Endothelial cell of umbilical vein (primary cell): ENCODE measurements at regions not wholly inside any gene's neighbourhood (a gene's known extent, or its start where the extent isn't known, plus 50 kb on each side); places are given as distances from the start of the nearest gene placed in this dataset.

Source experiments
- BruUV-seq: library from RNA; stranded (reverse); fragments of 400-500 nt; replicated peaks from 2 replicates; lab custom pipeline; 2021; lab: Mats Ljungman, UMichigan
- CTCF ChIA-PET: fragments of 300-600, 350-600 bp; sonication (Branson Sonifier 250); formaldehyde crosslinking; loops from one replicate; lab custom pipeline; 2021; ENCODE audit warnings: antibody characterized with exemption, inconsistent platforms; lab: Charles Lee
- POLR2A ChIA-PET: fragments of 300-600, 350-600 bp; sonication (Branson Sonifier 250); formaldehyde crosslinking; loops from one replicate; lab custom pipeline; 2021; ENCODE audit warnings: antibody characterized with exemption, inconsistent platforms; lab: Charles Lee
- DNase-seq: peaks from one replicate; pipeline ENCODE4 v3.0.0-alpha.2; 2011; ENCODE audit warnings: low read depth, low spot score
- FAIRE-seq: peaks from 2 replicates; lab custom pipeline; 2011; peaks lifted over from hg19 to GRCh38; lab: Jason Lieb, UNC
- H2AFZ ChIP-seq: 2 replicates; pipeline ENCODE4 v1.6.0; 2012; ENCODE audit warnings: low read depth, low read length, control low read depth, inconsistent platforms
- H3K27ac ChIP-seq: 2 replicates; pipeline ENCODE4 v1.5.1; 2011; ENCODE audit warnings: low read depth, mild to moderate bottlenecking, control low read depth, low read length, moderate library complexity; ENCODE audit not compliant: insufficient read depth
- H3K27me3 ChIP-seq, 2 experiments: 2 replicates each; pipeline versions ENCODE4 v1.6.0 to v1.6.1; 2011; ENCODE audit warnings: low read length in 2 of 2, mixed read lengths in 1 of 2; ENCODE audit not compliant: control insufficient read depth in 2 of 2, insufficient read depth in 2 of 2
- H3K36me3 ChIP-seq, 2 experiments: 2 replicates in 1 of 2; 3 replicates in 1 of 2; pipeline ENCODE4 v1.5.1; 2011; ENCODE audit warnings: low read length in 2 of 2, mild to moderate bottlenecking in 1 of 2, moderate library complexity in 1 of 2; ENCODE audit not compliant: control insufficient read depth in 2 of 2, insufficient read depth in 2 of 2; ENCODE audit errors: extremely low read depth in 1 of 2
- H3K4me1 ChIP-seq: 3 replicates; pipeline ENCODE4 v1.5.1; 2011; ENCODE audit warnings: mild to moderate bottlenecking, low read length; ENCODE audit not compliant: control insufficient read depth, insufficient read depth; ENCODE audit errors: extremely low read depth
- H3K4me2 ChIP-seq: 2 replicates; pipeline ENCODE4 v1.6.1; 2011; ENCODE audit warnings: low read length, control low read depth, mixed read lengths; ENCODE audit not compliant: insufficient read depth
- H3K4me3 ChIP-seq, 3 experiments: fragments of 200-600 bp in 1 of 3; sonication (generic), shearing (Covaris generic) in 1 of 3; replicated peaks in 1 of 3; 2 replicates each; pipeline ENCODE4 v1.5.1; 2011 to 2016; ENCODE audit warnings: control low read depth in 3 of 3, low read length in 3 of 3, mild to moderate bottlenecking in 2 of 3, inconsistent platforms in 1 of 3, low read depth in 1 of 3, moderate library complexity in 1 of 3; ENCODE audit not compliant: insufficient read depth in 1 of 3
- H3K79me2 ChIP-seq: 2 replicates; pipeline ENCODE4 v1.6.0; 2012; ENCODE audit warnings: low read length, inconsistent platforms; ENCODE audit not compliant: control insufficient read depth, insufficient read depth
- H3K9ac ChIP-seq: replicated peaks from 2 replicates; pipeline ENCODE3; 2011; ENCODE audit warnings: low read length, control low read depth; ENCODE audit not compliant: insufficient read depth; ENCODE audit errors: extremely low read depth
- H3K9me1 ChIP-seq: replicated peaks from 3 replicates; pipeline ENCODE4 v1.6.0; 2011; ENCODE audit warnings: mild to moderate bottlenecking, low read length; ENCODE audit not compliant: control insufficient read depth, insufficient read depth; ENCODE audit errors: extremely low read depth
- H3K9me3 ChIP-seq: replicated peaks from 2 replicates; pipeline ENCODE4 v1.5.1; 2012; ENCODE audit warnings: low read length, inconsistent platforms; ENCODE audit not compliant: control insufficient read depth, insufficient read depth
- H4K20me1 ChIP-seq: replicated peaks from 2 replicates; pipeline ENCODE3; 2011; ENCODE audit warnings: mild to moderate bottlenecking, low read length; ENCODE audit not compliant: control insufficient read depth, insufficient read depth; ENCODE audit errors: extremely low read depth
- EZH2 ChIP-seq: IDR thresholded peaks from 2 replicates; pipeline ENCODE4 v1.6.1; 2012; ENCODE audit warnings: borderline replicate concordance, low read depth, mild to moderate bottlenecking, moderate library complexity, low read length, inconsistent platforms; ENCODE audit not compliant: severe bottlenecking
- FOS ChIP-seq: IDR thresholded peaks from 2 replicates; pipeline ENCODE4 v1.6.1; 2011; ENCODE audit warnings: mild to moderate bottlenecking, low read length, moderate library complexity, borderline replicate concordance; ENCODE audit not compliant: insufficient read depth
- GATA2 ChIP-seq: IDR thresholded peaks from 2 replicates; pipeline ENCODE4 v1.7.0; 2011; ENCODE audit warnings: low read depth, mild to moderate bottlenecking, moderate library complexity, mixed read lengths, low read length; ENCODE audit not compliant: insufficient read length, insufficient read depth
- JUN ChIP-seq: IDR thresholded peaks from 2 replicates; pipeline ENCODE4 v1.6.1; 2011; ENCODE audit warnings: borderline replicate concordance, low read depth; ENCODE audit not compliant: insufficient read length, insufficient read depth
- MYC ChIP-seq: IDR thresholded peaks from one replicate; pipeline ENCODE4 v1.6.1; 2011; ENCODE audit warnings: mild to moderate bottlenecking, low read depth, low read length
- POLR2A ChIP-seq: IDR thresholded peaks from 2 replicates; pipeline ENCODE4 v1.6.1; 2012; ENCODE audit warnings: low read depth, mild to moderate bottlenecking, control low read depth, low read length
- POLR2AphosphoS5 ChIP-seq: IDR thresholded peaks from 2 replicates; pipeline ENCODE4 v1.6.1; 2012; ENCODE audit warnings: low read depth, mild to moderate bottlenecking, control low read depth, low read length, moderate library complexity; ENCODE audit not compliant: insufficient read depth
- dilution Hi-C: fragments of 300-500 bp; cut with MboI; formaldehyde crosslinking; loops from one replicate; pipeline ENCODE4 v1.15.0; 2019; ENCODE audit warnings: low sequenced_read_pairs; ENCODE audit not compliant: extremely low pct_ligation_motif_present
- intact Hi-C: fragments of 100-400 bp; cut with micrococcal nuclease; formaldehyde crosslinking; loops from one replicate; pipeline ENCODE4 v1.10.0; 2022
- TF ChIP-seq, protein P1 (sequence below), 2 donors: IDR thresholded peaks; 1 replicate in 1 of 2; 2 replicates in 1 of 2; pipeline ENCODE4 v1.5.1; 2011; ENCODE audit warnings: low read length in 2 of 2, mild to moderate bottlenecking in 2 of 2, moderate library complexity in 2 of 2, control low read depth in 1 of 2, inconsistent platforms in 1 of 2, low read depth in 1 of 2; ENCODE audit not compliant: insufficient read depth in 1 of 2; ENCODE audit errors: extremely low read depth in 1 of 2
- TF ChIP-seq, protein P2 (sequence below): IDR thresholded peaks from 2 replicates; pipeline ENCODE4 v1.6.1; 2011; ENCODE audit not compliant: insufficient read depth, insufficient read length

DNA sequence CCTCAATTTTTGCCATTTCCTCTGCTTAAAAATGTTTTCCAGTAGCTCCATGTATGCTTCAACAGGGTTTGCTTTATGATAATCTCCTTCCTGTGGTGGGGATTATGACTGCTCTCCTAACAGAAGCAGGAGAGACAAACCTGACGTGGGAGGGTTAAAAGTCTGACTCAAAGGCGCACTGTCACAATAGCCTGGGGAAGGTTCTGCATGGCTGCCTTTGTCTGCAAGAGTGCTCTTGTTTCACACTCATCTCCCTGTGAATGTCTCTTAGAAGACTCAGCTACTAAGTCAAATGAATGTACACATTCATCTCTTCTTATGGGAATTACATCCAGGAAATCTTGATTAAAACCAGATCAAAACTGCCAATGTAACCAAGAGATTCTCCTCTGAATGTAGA is 90.9 kb upstream of the MTAP start:
- POLR2A ChIA-PET, result no interaction called here
- no peaks in the 10 kb centered on the region for H3K79me2 ChIP-seq
- H3K27me3 ChIP-seq, result no peaks in the 10 kb centered on the region
- no peak for DNase-seq
- intact Hi-C loops, result loop anchor here (5.0 kb wide), 1 partner anchor 61 kb away; no protein-coding TSS in a partner anchor
- BruUV-seq, result no TSS peak
- H3K36me3 ChIP-seq, result no peaks in the 10 kb centered on the region
- TF ChIP-seq GATA2 (no peak), POLR2A (no peak), FOS (no peak), MYC (no peak), POLR2AphosphoS5 (no peak), EZH2 (no peak), JUN (no peak)
- TF ChIP-seq, protein P1, sequence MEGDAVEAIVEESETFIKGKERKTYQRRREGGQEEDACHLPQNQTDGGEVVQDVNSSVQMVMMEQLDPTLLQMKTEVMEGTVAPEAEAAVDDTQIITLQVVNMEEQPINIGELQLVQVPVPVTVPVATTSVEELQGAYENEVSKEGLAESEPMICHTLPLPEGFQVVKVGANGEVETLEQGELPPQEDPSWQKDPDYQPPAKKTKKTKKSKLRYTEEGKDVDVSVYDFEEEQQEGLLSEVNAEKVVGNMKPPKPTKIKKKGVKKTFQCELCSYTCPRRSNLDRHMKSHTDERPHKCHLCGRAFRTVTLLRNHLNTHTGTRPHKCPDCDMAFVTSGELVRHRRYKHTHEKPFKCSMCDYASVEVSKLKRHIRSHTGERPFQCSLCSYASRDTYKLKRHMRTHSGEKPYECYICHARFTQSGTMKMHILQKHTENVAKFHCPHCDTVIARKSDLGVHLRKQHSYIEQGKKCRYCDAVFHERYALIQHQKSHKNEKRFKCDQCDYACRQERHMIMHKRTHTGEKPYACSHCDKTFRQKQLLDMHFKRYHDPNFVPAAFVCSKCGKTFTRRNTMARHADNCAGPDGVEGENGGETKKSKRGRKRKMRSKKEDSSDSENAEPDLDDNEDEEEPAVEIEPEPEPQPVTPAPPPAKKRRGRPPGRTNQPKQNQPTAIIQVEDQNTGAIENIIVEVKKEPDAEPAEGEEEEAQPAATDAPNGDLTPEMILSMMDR (IDR thresholded peaks at IDR 0.05; ENCODE audit: extremely low read depth in 1 of 2, insufficient read depth in 1 of 2, low read depth in 1 of 2, low read length in 2 of 2), result no peak
- TF ChIP-seq, protein P2, sequence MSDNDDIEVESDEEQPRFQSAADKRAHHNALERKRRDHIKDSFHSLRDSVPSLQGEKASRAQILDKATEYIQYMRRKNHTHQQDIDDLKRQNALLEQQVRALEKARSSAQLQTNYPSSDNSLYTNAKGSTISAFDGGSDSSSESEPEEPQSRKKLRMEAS, result no peak
- no peak overlapping the region for H3K4me2 ChIP-seq
- H3K4me3 ChIP-seq, result no peak overlapping the region
- no peaks in the 10 kb centered on the region for H3K4me1 ChIP-seq
- H3K9ac ChIP-seq, result no peak overlapping the region
- no peaks in the 10 kb centered on the region for H3K9me3 ChIP-seq
- no peak for FAIRE-seq
- no peaks in the 10 kb centered on the region for H3K9me1 ChIP-seq
- no peaks in the 10 kb centered on the region for H4K20me1 ChIP-seq
- H2AFZ ChIP-seq, result no peak overlapping the region
- H3K27ac ChIP-seq, result no peak overlapping the region
- CTCF ChIA-PET, result interaction anchor here (1.5 kb wide), 1 partner anchor 78 kb away, joined by 5 read pairs; no protein-coding TSS in a partner anchor
- dilution Hi-C loops, result no loop called here
